ENCODE measurements at regions not wholly inside any gene's neighbourhood (a gene's known extent, or its start where the extent isn't known, plus 50 kb on each side); places are given as distances from the start of the nearest gene placed in this dataset.

DNA sequence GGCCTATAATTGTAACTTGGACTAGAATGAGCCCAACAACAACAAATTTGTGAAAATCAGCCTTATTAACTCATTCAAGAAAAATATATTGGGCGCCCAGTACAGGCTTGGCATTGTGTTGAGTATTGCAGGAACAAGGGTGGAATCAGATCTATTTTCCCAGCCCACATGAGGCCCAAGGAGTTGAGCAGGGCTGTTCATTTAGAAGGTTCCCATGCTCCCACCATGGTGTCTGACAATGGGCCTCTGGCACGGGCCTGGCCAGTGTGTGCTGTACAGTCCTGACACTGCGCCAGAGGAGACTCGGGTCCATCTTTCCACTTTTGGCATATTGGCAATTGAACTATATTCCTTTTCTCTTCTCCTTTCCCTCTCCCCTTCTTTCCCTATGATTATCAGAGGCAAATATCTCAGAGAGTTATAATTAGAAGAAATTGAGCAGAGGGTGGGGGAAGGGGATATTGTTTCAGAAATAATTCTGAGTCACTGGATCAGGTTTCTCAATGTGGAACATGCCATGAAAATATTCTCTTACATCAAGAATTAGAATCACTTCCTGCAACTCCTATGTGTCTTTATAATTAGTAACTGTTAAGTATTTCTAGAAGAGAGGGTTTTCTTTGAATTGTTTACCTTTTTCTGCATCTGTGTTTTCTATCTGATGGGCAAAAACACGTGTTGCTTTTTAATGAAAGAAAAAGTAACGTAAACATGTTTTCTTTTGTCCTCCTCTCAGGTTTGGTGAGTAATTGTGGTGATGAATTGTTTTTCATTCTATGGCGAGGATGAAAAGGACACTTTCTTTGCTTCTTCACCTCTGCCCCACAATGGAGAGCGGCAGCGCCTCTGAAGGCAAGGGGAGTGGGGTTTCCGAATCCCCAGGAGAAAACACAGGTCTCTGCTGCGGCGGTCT is 209.4 kb downstream of the FOXA2 start:
- Histone ChIP-seq H3K9me3 (ENCODE audit: insufficient read depth in 2 of 2, low read depth in 1 of 2, low read length in 1 of 2) (no peaks in the 10 kb centered on the region), H3K23me2 (ENCODE audit: low read depth, low read length) (peaks cover 2% of the 10 kb centered on the region; the same call in 1 of the 2 replicates), H2BK20ac (ENCODE audit: low read length) (no peak overlapping the region), H4K20me1 (replicated peaks in 1 of 2; ENCODE audit: control insufficient read depth in 1 of 2, insufficient read depth in 2 of 2, low read length in 2 of 2) (peaks cover 0 to 2% of the 10 kb centered on the region in 2 experiments), H2AK5ac (ENCODE audit: low read depth, low read length) (no peak overlapping the region), H3K27me3 (replicated peaks in 1 of 4; ENCODE audit: control insufficient read depth in 3 of 4, extremely low read depth in 1 of 4, insufficient read depth in 3 of 4, low read length in 3 of 4) (peaks cover 0 to 10% (median under 1%) of the 10 kb centered on the region in 4 experiments; a peak in 3 of 7 replicates), H2BK5ac (ENCODE audit: low read depth, low read length) (no peak overlapping the region), H2BK15ac (ENCODE audit: low read length) (no peak overlapping the region), H3K79me1 (ENCODE audit: low read depth, low read length) (no peaks in the 10 kb centered on the region), H3K36me3 (ENCODE audit: control insufficient read depth in 2 of 4, insufficient read depth in 4 of 4, low read length in 3 of 4) (no peaks in the 10 kb centered on the region), H3K79me2 (ENCODE audit: control insufficient read depth in 1 of 2, insufficient read depth in 2 of 2, low read length in 2 of 2) (no peaks in the 10 kb centered on the region), H3K27ac (ENCODE audit: low read depth, low read length) (no peak overlapping the region), H3K14ac (ENCODE audit: insufficient read length) (no peak overlapping the region), H3K18ac (ENCODE audit: extremely low read depth, low read length) (no peak overlapping the region), H2BK120ac (replicated peaks; ENCODE audit: low read depth, low read length) (no peak overlapping the region), H3K4me3 (ENCODE audit: extremely low read depth in 1 of 4, insufficient read depth in 2 of 4, low read depth in 3 of 4, low read length in 4 of 4) (no peak overlapping the region), H2AFZ (ENCODE audit: low read length) (no peak overlapping the region), H4K91ac (replicated peaks; ENCODE audit: insufficient read length, low read length) (no peak overlapping the region), H3K9ac (replicated peaks in 1 of 4; ENCODE audit: extremely low read depth in 1 of 4, low read depth in 3 of 4, low read length in 3 of 4) (no peak overlapping the region), H2BK12ac (ENCODE audit: low read depth, low read length) (no peak overlapping the region), H3K56ac (replicated peaks; ENCODE audit: insufficient read length, low read depth, low read length) (no peak overlapping the region), H3K23ac (ENCODE audit: insufficient read length) (no peak overlapping the region), H3K4me1 (replicated peaks in 1 of 4; ENCODE audit: control insufficient read depth in 3 of 4, insufficient read depth in 4 of 4, low read length in 3 of 4) (peaks cover 0 to 8% (median 1%) of the 10 kb centered on the region in 4 experiments; a peak in 2 of 7 replicates), H4K8ac (ENCODE audit: extremely low read depth, insufficient read depth, low read length) (no peak overlapping the region), H3K4ac (replicated peaks; ENCODE audit: insufficient read length, low read depth, low read length) (no peak overlapping the region), H3K4me2 (ENCODE audit: insufficient read depth in 1 of 2, low read depth in 2 of 2, low read length in 2 of 2) (no peak overlapping the region), H4K5ac (ENCODE audit: insufficient read length, low read depth, low read length) (no peak overlapping the region)
- WGBS, 2 experiments (ENCODE audit: extremely low coverage in 1 of 2, insufficient coverage in 1 of 2, insufficient read length in 1 of 2, insufficient replicate concordance in 2 of 2, low coverage in 1 of 2, low lambda C conversion rate in 2 of 2, missing lambda C conversion rate in 1 of 2), result 83% methylated on average over 12 of the region's 12 CpGs; no CpG with 5 or more reads in 1 of the 2 experiments
- DNase-seq (ENCODE audit: low read depth in 1 of 2, low spot score in 2 of 2) (no peak), FAIRE-seq (no peak)
- CTCF ChIA-PET (ENCODE audit: partially characterized antibody), result interaction anchor here (1.3 kb wide), 1 partner anchor 211 kb away, joined by 3 read pairs; no protein-coding TSS in a partner anchor
- POLR2A ChIA-PET (ENCODE audit: partially characterized antibody), result no interaction called here
- no peak for TF ChIP-seq TBP (IDR thresholded peaks at IDR 0.05; ENCODE audit: low read depth, low read length)
- TF ChIP-seq CEBPB (IDR thresholded peaks at IDR 0.05; ENCODE audit: low read depth, low read length), result no peak
- TF ChIP-seq SAP30 (IDR thresholded peaks at IDR 0.05; ENCODE audit: insufficient read depth, insufficient replicate concordance, low read length), result no peak
- TF ChIP-seq SP1 (IDR thresholded peaks at IDR 0.05; ENCODE audit: low read depth, low read length), result no peak
- no peak for TF ChIP-seq CHD2 (IDR thresholded peaks at IDR 0.05; ENCODE audit: low read length)
- no peak for TF ChIP-seq EZH2 (IDR thresholded peaks at IDR 0.05; ENCODE audit: low read depth, low read length, severe bottlenecking)
- no peak for TF ChIP-seq CREB1 (IDR thresholded peaks at IDR 0.05)
- TF ChIP-seq SIN3A (conservative IDR thresholded peaks at IDR 0.05 in 1 of 2, IDR thresholded peaks at IDR 0.05 in 1 of 2; ENCODE audit: low read depth in 1 of 2, low read length in 2 of 2), result no peak
- no peak for TF ChIP-seq CBX8 (IDR thresholded peaks at IDR 0.05; ENCODE audit: borderline replicate concordance, low read depth, low read length)
- TF ChIP-seq KDM4A (IDR thresholded peaks at IDR 0.05; ENCODE audit: low read depth, low read length, severe bottlenecking), result no peak
- no peak for TF ChIP-seq POLR2A (IDR thresholded peaks at IDR 0.05; ENCODE audit: control extremely low read depth in 1 of 2, low read depth in 2 of 2, low read length in 2 of 2)
- TF ChIP-seq TCF12 (IDR thresholded peaks at IDR 0.05; ENCODE audit: low read depth, low read length), result no peak
- no peak for TF ChIP-seq SRF (IDR thresholded peaks at IDR 0.05; ENCODE audit: low read depth, low read length)

Data from H1 (cell line).